ENCODE measurements at regions not wholly inside any gene's neighbourhood (a gene's known extent, or its start where the extent isn't known, plus 50 kb on each side); places are given as distances from the start of the nearest gene placed in this dataset.

- Histone ChIP-seq H3K4me3 (no peak overlapping the region; the same call in 1 of the 2 replicates), H3K79me2 (ENCODE audit: control insufficient read depth, insufficient read depth, low read length) (no peaks in the 10 kb centered on the region), H3K9ac (ENCODE audit: control insufficient read depth, insufficient read depth, low read length) (peak overlapping the region; percentile 9; the same call in 1 of the 2 replicates), H2AFZ (ENCODE audit: control insufficient read depth, low read depth, low read length) (no peak overlapping the region), H4K20me1 (ENCODE audit: control insufficient read depth, insufficient read depth) (no peaks in the 10 kb centered on the region), H3K4me1 (ENCODE audit: control insufficient read depth, insufficient read depth, low read length) (peaks cover 59% of the 10 kb centered on the region), H3K27me3 (replicated peaks in 1 of 2; ENCODE audit: control insufficient read depth in 2 of 2, insufficient read depth in 2 of 2, low read length in 1 of 2) (no peaks in the 10 kb centered on the region), H3K27ac (ENCODE audit: control insufficient read depth, insufficient read depth) (peak overlapping the region; percentile 78), H3K9me3 (replicated peaks; ENCODE audit: control insufficient read depth, insufficient read depth, low read length) (peaks cover 2% of the 10 kb centered on the region; the same call in 2 of the 3 replicates), H3K36me3 (ENCODE audit: control insufficient read depth in 2 of 2, insufficient read depth in 2 of 2, low read length in 1 of 2) (no peaks in the 10 kb centered on the region), H3K4me2 (ENCODE audit: control insufficient read depth, insufficient read depth) (peak overlapping the region; percentile 36)
- BruUV-seq (replicated peaks), result no TSS peak
- in situ Hi-C loops (cut with MboI) (no loop called here), intact Hi-C loops (cut with micrococcal nuclease; ENCODE audit: unreplicated experiment) (no loop called here)
- SMC1A ChIA-PET (ENCODE audit: uncharacterized antibody, unreplicated experiment), result interaction anchor here (0.9 to 2.3 kb wide), 3 partner anchors 53 to 133 kb away, joined by 3 to 6 read pairs (median 4); no protein-coding TSS in a partner anchor
- no peak for FAIRE-seq
- TF ChIP-seq SIX5 (IDR thresholded peaks at IDR 0.05; ENCODE audit: low read depth, low read length, severe bottlenecking) (peak; percentile 10), POU2F2 (IDR thresholded peaks at IDR 0.05; ENCODE audit: borderline replicate concordance, low read depth, low read length) (no peak)
- POLR2A ChIA-PET, result no interaction called here
- no peak for DNase-seq (ENCODE audit: low read depth, low spot score)
- RAD21 ChIA-PET (ENCODE audit: unreplicated experiment), result no interaction called here
- CTCF ChIA-PET, result no interaction called here
- 15% methylated on average over 2 of the region's 2 CpGs for WGBS (ENCODE audit: insufficient coverage, insufficient replicate concordance, low lambda C conversion rate, missing lambda C conversion rate)
- no peak for ATAC-seq
Measured at GRCh38 chr2:217219164-217219520, 359.3 kb upstream of the TNP1 start.

GRCh38 chr2:217218269-217219163 is 358.7 kb upstream of the TNP1 start:
- peak; percentile 75 for ATAC-seq
- in situ Hi-C loops (cut with MboI) (no loop called here), intact Hi-C loops (cut with micrococcal nuclease; ENCODE audit: unreplicated experiment) (no loop called here)
- no peaks in the 10 kb centered on the region for H3K36me3 ChIP-seq (ENCODE audit: control insufficient read depth in 2 of 2, insufficient read depth in 2 of 2, low read length in 1 of 2)
- POLR2A ChIA-PET, result no interaction called here
- H3K9ac ChIP-seq (ENCODE audit: control insufficient read depth, insufficient read depth, low read length), result peak overlapping the region; percentile 32
- SMC1A ChIA-PET (ENCODE audit: uncharacterized antibody, unreplicated experiment), result interaction anchor here (0.9 to 2.3 kb wide), 3 partner anchors 52 to 132 kb away, joined by 3 to 6 read pairs (median 4); no protein-coding TSS in a partner anchor
- H3K27ac ChIP-seq (ENCODE audit: control insufficient read depth, insufficient read depth), result peak overlapping the region; percentile 78
- peak overlapping the region; percentile 54 for H3K4me2 ChIP-seq (ENCODE audit: control insufficient read depth, insufficient read depth)
- no peak overlapping the region for H2AFZ ChIP-seq (ENCODE audit: control insufficient read depth, low read depth, low read length)
- CTCF ChIA-PET, result interaction anchor here (0.8 kb wide), 1 partner anchor 52 kb away, joined by 3 read pairs; no protein-coding TSS in a partner anchor
- H3K27me3 ChIP-seq (replicated peaks in 1 of 2; ENCODE audit: control insufficient read depth in 2 of 2, insufficient read depth in 2 of 2, low read length in 1 of 2), result no peaks in the 10 kb centered on the region
- no peaks in the 10 kb centered on the region for H3K79me2 ChIP-seq (ENCODE audit: control insufficient read depth, insufficient read depth, low read length)
- peak; percentile 95 for FAIRE-seq
- RAD21 ChIA-PET (ENCODE audit: unreplicated experiment), result no interaction called here
- BruUV-seq (replicated peaks), result no TSS peak
- H3K4me3 ChIP-seq, result no peak overlapping the region; the same call in 1 of the 2 replicates
- DNase-seq (ENCODE audit: low read depth, low spot score), result no peak
- 32% methylated on average over 5 of the region's 5 CpGs for WGBS (ENCODE audit: insufficient coverage, insufficient replicate concordance, low lambda C conversion rate, missing lambda C conversion rate)
- peaks cover 2% of the 10 kb centered on the region; the same call in 1 of the 3 replicates for H3K9me3 ChIP-seq (replicated peaks; ENCODE audit: control insufficient read depth, insufficient read depth, low read length)
- H3K4me1 ChIP-seq (ENCODE audit: control insufficient read depth, insufficient read depth, low read length), result peaks cover 54% of the 10 kb centered on the region
- H4K20me1 ChIP-seq (ENCODE audit: control insufficient read depth, insufficient read depth), result no peaks in the 10 kb centered on the region
- TF ChIP-seq MEF2B (IDR thresholded peaks at IDR 0.05; ENCODE audit: partially characterized antibody, poor library complexity, severe bottlenecking), result peak; percentile 39
- no peak for TF ChIP-seq EZH2 (IDR thresholded peaks at IDR 0.05; ENCODE audit: borderline replicate concordance, control insufficient read depth, low read depth, low read length)
- TF ChIP-seq JUNB (IDR thresholded peaks at IDR 0.05), result peak; percentile 42
- TF ChIP-seq TCF3 (IDR thresholded peaks at IDR 0.05; ENCODE audit: borderline replicate concordance, insufficient read depth, low read depth, low read length), result peak; percentile 60; the same call in 1 of the 2 replicates
- peak; percentile 59; the same call in 1 of the 2 replicates for TF ChIP-seq GABPA (IDR thresholded peaks at IDR 0.05; ENCODE audit: low read depth)
- TF ChIP-seq MEF2A (IDR thresholded peaks at IDR 0.05; ENCODE audit: insufficient read depth, low read depth, low read length), result 0 out of 2 replicates have a peak, but pooled peaks have one; percentile 7
- TF ChIP-seq WRNIP1 (IDR thresholded peaks at IDR 0.05; ENCODE audit: borderline replicate concordance, low read depth, low read length), result 0 out of 2 replicates have a peak, but pooled peaks have one; percentile 48
- peak; percentile 62; the same call in 1 of the 2 replicates for TF ChIP-seq FOXM1 (IDR thresholded peaks at IDR 0.05; ENCODE audit: low read depth, low read length)
- peak; percentile 87 for TF ChIP-seq NFIC (IDR thresholded peaks at IDR 0.05; ENCODE audit: low read depth, low read length)
- TF ChIP-seq ZBTB33 (IDR thresholded peaks at IDR 0.05), result no peak
- peak; percentile 86 to 91 for TF ChIP-seq IKZF2 (IDR thresholded peaks at IDR 0.05)
- peak; percentile 62 for TF ChIP-seq ZNF217 (IDR thresholded peaks at IDR 0.05)
- peak; percentile 86 for TF ChIP-seq MTA2 (IDR thresholded peaks at IDR 0.05; ENCODE audit: low read depth)

Data from GM12878 (cell line).